ENCODE measurements at regions not wholly inside any gene's neighbourhood (a gene's known extent, or its start where the extent isn't known, plus 50 kb on each side); places are given as distances from the start of the nearest gene placed in this dataset.

DNA sequence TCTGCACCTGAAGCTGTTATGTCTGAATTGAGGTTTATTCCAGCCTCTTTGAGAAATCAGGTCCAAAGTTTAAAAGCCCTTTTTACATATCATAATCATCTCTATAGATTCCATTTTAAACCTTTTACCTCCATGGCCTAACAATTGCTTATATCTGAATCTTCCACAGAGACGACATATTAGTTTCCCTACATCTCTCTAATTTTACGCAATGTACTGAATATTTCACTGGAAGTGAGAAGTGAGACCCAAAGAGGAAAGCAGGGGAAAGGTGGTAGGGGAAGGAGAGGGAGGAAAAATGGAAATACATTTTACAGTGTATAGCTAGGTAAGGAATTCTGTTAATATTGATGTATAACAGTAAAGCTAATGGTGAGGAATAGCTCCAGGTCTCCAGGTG is 189.6 kb downstream of the MZT1 start:
- Histone ChIP-seq H3K4me3 (ENCODE audit: low read length) (no peak overlapping the region), H3K27me3 (ENCODE audit: insufficient read depth, low read length, poor library complexity, severe bottlenecking) (no peaks in the 10 kb centered on the region)

DNA sequence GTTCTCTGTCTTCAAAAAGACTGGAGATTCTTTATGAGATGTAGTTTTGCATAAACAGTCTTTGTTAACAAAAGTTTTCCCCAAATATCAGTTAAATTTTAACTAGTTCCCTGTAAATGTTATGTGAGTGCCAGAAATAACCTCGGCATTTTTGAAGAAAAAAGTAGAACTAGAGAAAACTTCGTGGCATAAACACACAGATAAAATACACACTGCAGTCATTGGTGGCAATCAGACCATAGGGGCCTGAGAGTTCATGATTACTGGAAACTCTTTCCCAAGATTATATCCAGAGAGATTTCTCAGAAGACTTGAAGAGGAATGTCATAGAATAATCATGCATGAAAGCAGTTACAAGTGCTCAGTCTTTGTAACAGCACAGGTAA is 190.0 kb downstream of the MZT1 start:
- Histone ChIP-seq H3K4me1 (ENCODE audit: insufficient read depth, low read length) (no peaks in the 10 kb centered on the region), H3K36me3 (ENCODE audit: insufficient read depth, low read length) (no peaks in the 10 kb centered on the region), H3K27ac (ENCODE audit: low read depth, low read length) (no peak overlapping the region), H3K27me3 (ENCODE audit: insufficient read depth, low read length, poor library complexity, severe bottlenecking) (no peaks in the 10 kb centered on the region), H3K4me3 (ENCODE audit: low read length) (no peak overlapping the region), H3K9me3 (ENCODE audit: low read length) (no peaks in the 10 kb centered on the region)
- no peak for DNase-seq
- Mint-ChIP-seq H3K4me1 (no peaks in the 10 kb centered on the region), H3K9me3 (peaks cover 0 to 3% (median 2%) of the 10 kb centered on the region in 5 donors), H3K27me3 (peaks cover 0 to 5% of the 10 kb centered on the region in 2 donors), H3K36me3 (no peaks in the 10 kb centered on the region), H3K4me3 (no peak overlapping the region), H3K27ac (no peak overlapping the region)
- CTCF ChIA-PET: no interaction called here
- POLR2A ChIA-PET: no interaction called here

More for the DNA sequence above, 189.6 kb downstream of the MZT1 start:
- no peak overlapping the region for H3K4me3 Mint-ChIP-seq
- H3K9me3 Mint-ChIP-seq: peaks cover 0 to 3% (median 2%) of the 10 kb centered on the region in 5 donors
- H3K9me3 ChIP-seq (ENCODE audit: low read length): no peaks in the 10 kb centered on the region
- CTCF ChIA-PET: no interaction called here
- DNase-seq: no peak
- peaks cover 0 to 5% of the 10 kb centered on the region in 2 donors for H3K27me3 Mint-ChIP-seq
- no peaks in the 10 kb centered on the region for H3K4me1 ChIP-seq (ENCODE audit: insufficient read depth, low read length)
- no peak overlapping the region for H3K27ac ChIP-seq (ENCODE audit: low read depth, low read length)
- H3K27ac Mint-ChIP-seq: no peak overlapping the region
- POLR2A ChIA-PET: no interaction called here
- no peaks in the 10 kb centered on the region for H3K36me3 Mint-ChIP-seq
- no peaks in the 10 kb centered on the region for H3K4me1 Mint-ChIP-seq
- no peaks in the 10 kb centered on the region for H3K36me3 ChIP-seq (ENCODE audit: insufficient read depth, low read length)

DNA sequence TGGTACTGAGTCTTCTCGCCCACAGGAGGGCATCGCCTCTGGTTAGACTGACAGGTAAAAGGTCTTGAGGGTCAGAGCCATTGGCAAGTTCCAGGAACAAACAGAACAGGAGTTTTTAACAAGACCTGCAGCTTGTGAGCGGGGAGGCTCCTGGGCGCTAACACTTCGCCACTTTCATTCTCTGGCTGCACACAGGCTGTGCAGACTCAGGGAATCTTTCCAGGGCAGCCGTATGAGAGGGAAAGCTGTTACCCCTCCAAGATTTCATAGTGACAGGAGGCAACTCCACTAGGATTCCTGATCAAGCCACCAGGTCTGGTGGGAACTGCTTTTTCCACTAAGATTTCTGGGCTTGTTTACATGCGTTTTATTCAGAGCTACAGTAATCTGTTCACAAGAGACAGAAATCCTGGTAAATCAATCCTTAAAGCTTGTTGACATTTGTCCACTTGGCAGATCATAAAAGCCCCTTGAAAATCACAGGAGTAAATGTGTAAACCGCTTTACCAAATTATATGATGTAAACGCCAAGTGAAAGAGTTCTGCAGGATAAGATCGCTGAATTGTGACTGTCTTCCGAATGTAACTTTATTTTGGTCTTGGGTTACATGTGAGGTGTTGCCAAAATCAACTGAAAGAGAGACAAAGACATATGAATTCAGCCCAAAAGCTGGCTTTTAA is 190.6 kb downstream of the MZT1 start:
- Histone ChIP-seq H3K9me3 (ENCODE audit: low read length) (no peaks in the 10 kb centered on the region), H3K27ac (ENCODE audit: low read depth, low read length) (no peak overlapping the region), H3K27me3 (ENCODE audit: insufficient read depth, low read length, poor library complexity, severe bottlenecking) (no peaks in the 10 kb centered on the region), H3K4me3 (ENCODE audit: low read length) (no peak overlapping the region), H3K4me1 (ENCODE audit: insufficient read depth, low read length) (no peaks in the 10 kb centered on the region), H3K36me3 (ENCODE audit: insufficient read depth, low read length) (no peaks in the 10 kb centered on the region)
- no peaks in the 10 kb centered on the region for H3K36me3 Mint-ChIP-seq
- CTCF ChIA-PET: no interaction called here
- DNase-seq: no peak
- POLR2A ChIA-PET: no interaction called here
- peaks cover 0 to 5% of the 10 kb centered on the region in 2 donors for H3K27me3 Mint-ChIP-seq
- no peak overlapping the region for H3K4me3 Mint-ChIP-seq
- H3K9me3 Mint-ChIP-seq: peaks cover 0 to 3% (median 1%) of the 10 kb centered on the region in 5 donors
- H3K27ac Mint-ChIP-seq: no peak overlapping the region
- no peaks in the 10 kb centered on the region for H3K4me1 Mint-ChIP-seq

DNA sequence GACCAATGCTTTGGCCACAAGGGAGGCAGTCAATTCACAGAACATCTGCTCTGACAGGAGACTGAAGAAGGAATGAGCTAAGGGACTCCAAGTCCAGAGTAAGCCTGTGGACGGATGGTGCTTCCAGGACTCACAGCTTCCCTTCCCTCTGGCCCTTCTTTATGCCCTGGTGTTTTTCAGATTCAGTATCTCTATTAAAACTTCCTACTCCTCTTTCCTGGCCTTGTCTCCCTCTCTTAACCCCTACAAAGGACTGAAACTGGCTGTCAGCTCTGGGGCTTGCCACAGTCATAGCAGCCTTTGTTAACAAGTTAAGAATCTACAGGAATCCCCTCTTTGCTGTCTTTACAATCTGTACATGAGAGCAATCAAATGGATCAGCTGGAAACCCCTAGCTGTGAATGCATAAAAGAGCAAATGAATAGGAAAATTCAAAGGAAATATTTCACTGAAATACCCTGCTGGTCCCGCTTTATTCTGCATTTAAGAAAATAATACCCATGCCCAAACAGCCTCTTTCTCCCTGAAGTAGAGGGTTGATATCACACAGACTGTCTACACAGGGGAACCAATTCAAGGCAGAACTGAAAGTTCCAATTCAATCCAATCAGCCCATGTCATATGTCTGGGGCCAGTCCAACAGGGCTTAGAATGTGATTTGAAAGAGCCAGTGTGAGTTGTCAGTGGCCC is 192.3 kb downstream of the MZT1 start:
- no peak overlapping the region for H3K4me3 Mint-ChIP-seq
- Histone ChIP-seq H3K4me1 (ENCODE audit: insufficient read depth, low read length) (no peaks in the 10 kb centered on the region), H3K36me3 (ENCODE audit: insufficient read depth, low read length) (no peaks in the 10 kb centered on the region), H3K27ac (ENCODE audit: low read depth, low read length) (no peak overlapping the region), H3K9me3 (ENCODE audit: low read length) (no peaks in the 10 kb centered on the region), H3K4me3 (ENCODE audit: low read length) (no peak overlapping the region), H3K27me3 (ENCODE audit: insufficient read depth, low read length, poor library complexity, severe bottlenecking) (no peaks in the 10 kb centered on the region)
- peaks cover 0 to 5% of the 10 kb centered on the region in 2 donors for H3K27me3 Mint-ChIP-seq
- DNase-seq: no peak
- ChIA-PET POLR2A (no interaction called here), CTCF (no interaction called here)
- no peak overlapping the region for H3K27ac Mint-ChIP-seq
- H3K4me1 Mint-ChIP-seq: no peaks in the 10 kb centered on the region
- no peaks in the 10 kb centered on the region for H3K36me3 Mint-ChIP-seq
- peaks cover 0 to 3% (median 0%) of the 10 kb centered on the region in 5 donors for H3K9me3 Mint-ChIP-seq

DNA sequence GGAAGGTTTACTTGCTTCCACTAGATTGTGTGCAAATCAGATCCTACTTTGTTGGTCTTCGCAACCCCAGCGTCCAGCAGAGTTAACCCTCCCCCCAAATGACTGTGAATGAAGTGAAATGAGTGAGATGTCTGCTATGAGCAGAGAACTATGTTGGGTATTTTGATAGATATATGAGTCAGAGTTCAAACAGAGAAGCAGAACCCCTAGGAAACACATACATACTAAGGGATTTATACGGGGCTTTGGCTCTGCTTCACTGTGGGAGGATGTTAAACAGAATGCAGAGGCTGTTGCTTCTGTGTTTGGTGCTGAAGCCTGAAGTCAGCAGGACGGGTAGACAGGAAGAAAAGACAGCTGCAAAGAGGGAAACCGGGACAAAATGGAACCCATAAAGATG is 197.0 kb downstream of the MZT1 start:
- Histone ChIP-seq H3K27ac (ENCODE audit: low read depth, low read length) (no peak overlapping the region), H3K4me1 (ENCODE audit: insufficient read depth, low read length) (no peaks in the 10 kb centered on the region), H3K27me3 (ENCODE audit: insufficient read depth, low read length, poor library complexity, severe bottlenecking) (no peaks in the 10 kb centered on the region), H3K4me3 (ENCODE audit: low read length) (no peak overlapping the region), H3K36me3 (ENCODE audit: insufficient read depth, low read length) (no peaks in the 10 kb centered on the region), H3K9me3 (ENCODE audit: low read length) (no peaks in the 10 kb centered on the region)
- Mint-ChIP-seq H3K27me3 (peaks cover 0 to 2% of the 10 kb centered on the region in 2 donors), H3K36me3 (no peaks in the 10 kb centered on the region), H3K4me3 (no peak overlapping the region), H3K27ac (no peak overlapping the region), H3K4me1 (no peaks in the 10 kb centered on the region), H3K9me3 (peaks cover 0 to 7% (median 2%) of the 10 kb centered on the region in 5 donors)
- no peak for DNase-seq
- CTCF ChIA-PET: no interaction called here
- POLR2A ChIA-PET: no interaction called here

DNA sequence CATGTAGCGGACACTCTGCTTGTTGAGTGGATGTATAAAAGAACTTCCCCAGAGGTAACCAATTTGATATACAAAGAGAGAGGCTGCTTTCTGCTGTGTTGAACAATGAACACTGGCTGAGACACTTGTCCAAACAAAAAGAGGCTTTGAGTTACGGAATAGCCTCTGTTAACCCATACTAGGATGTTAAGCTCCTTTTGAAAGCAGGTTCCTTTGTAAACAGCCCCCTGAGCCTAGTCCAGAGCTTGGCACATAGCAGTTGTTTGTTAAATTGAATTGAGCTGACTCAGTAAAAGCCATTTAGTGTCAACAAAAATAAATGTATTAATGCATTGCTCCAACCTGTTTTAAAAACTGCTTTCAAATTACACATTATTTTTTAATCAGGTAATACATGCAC is 200.1 kb downstream of the MZT1 start:
- CTCF ChIA-PET: no interaction called here
- Mint-ChIP-seq H3K4me1 (no peaks in the 10 kb centered on the region), H3K9me3 (peaks cover 0 to 4% (median 0%) of the 10 kb centered on the region in 5 donors), H3K27me3 (no peaks in the 10 kb centered on the region), H3K4me3 (no peak overlapping the region), H3K36me3 (no peaks in the 10 kb centered on the region), H3K27ac (no peak overlapping the region)
- Histone ChIP-seq H3K9me3 (ENCODE audit: low read length) (no peaks in the 10 kb centered on the region), H3K36me3 (ENCODE audit: insufficient read depth, low read length) (no peaks in the 10 kb centered on the region), H3K4me1 (ENCODE audit: insufficient read depth, low read length) (no peaks in the 10 kb centered on the region), H3K4me3 (ENCODE audit: low read length) (no peak overlapping the region), H3K27ac (ENCODE audit: low read depth, low read length) (no peak overlapping the region), H3K27me3 (ENCODE audit: insufficient read depth, low read length, poor library complexity, severe bottlenecking) (no peaks in the 10 kb centered on the region)
- no peak for DNase-seq
- POLR2A ChIA-PET: no interaction called here

DNA sequence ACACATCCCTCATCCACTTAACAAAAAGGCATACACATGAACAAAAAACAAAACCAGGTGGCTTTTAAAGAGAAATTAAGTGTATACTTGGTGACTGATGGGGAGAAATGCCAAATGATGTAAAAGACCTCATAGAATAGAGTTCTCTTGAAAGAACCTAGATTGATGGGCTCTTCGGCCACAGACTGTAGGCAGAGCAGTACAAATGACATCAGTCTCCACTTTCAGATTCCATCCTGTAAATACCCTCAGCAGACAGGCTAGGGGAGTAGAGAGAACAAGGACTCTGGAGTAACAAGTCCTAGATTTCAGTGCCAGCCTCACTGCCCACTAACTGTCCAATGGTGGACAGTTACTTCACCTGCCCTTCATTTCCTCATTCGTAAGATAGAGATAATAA is 203.8 kb downstream of the MZT1 start:
- Histone ChIP-seq H3K4me1 (ENCODE audit: insufficient read depth, low read length) (no peaks in the 10 kb centered on the region), H3K27ac (ENCODE audit: low read depth, low read length) (no peak overlapping the region), H3K27me3 (ENCODE audit: insufficient read depth, low read length, poor library complexity, severe bottlenecking) (no peaks in the 10 kb centered on the region), H3K36me3 (ENCODE audit: insufficient read depth, low read length) (no peaks in the 10 kb centered on the region), H3K4me3 (ENCODE audit: low read length) (no peak overlapping the region), H3K9me3 (ENCODE audit: low read length) (no peaks in the 10 kb centered on the region)
- H3K4me1 Mint-ChIP-seq: no peaks in the 10 kb centered on the region
- CTCF ChIA-PET: no interaction called here
- H3K36me3 Mint-ChIP-seq: no peaks in the 10 kb centered on the region
- H3K4me3 Mint-ChIP-seq: no peak overlapping the region
- H3K27ac Mint-ChIP-seq: no peak overlapping the region
- H3K27me3 Mint-ChIP-seq: no peaks in the 10 kb centered on the region
- H3K9me3 Mint-ChIP-seq: peaks cover 0 to 4% (median 0%) of the 10 kb centered on the region in 5 donors
- no peak for DNase-seq
- POLR2A ChIA-PET: no interaction called here

DNA sequence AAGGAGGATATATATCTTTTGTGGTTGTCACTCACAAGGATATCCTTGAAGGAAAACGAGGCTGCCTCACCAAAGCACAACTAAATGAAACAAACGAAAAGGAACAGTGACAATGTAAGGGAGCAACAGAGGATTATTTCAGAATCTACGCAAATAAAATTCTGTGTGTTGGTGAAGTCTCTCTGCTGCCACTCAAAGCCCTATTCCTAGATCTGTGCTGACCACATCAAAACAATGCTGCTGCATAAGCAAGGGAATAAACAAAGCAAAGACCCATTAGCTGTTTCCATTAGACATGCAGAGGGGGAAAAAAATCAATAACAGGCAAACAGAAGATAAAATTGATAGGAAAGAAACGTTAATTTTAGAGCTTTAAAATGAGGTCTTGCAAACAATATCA is 204.4 kb downstream of the MZT1 start:
- no peaks in the 10 kb centered on the region for H3K4me1 ChIP-seq (ENCODE audit: insufficient read depth, low read length)
- DNase-seq: no peak
- Mint-ChIP-seq H3K27ac (no peak overlapping the region), H3K9me3 (peaks cover 0 to 4% (median 0%) of the 10 kb centered on the region in 5 donors), H3K4me3 (no peak overlapping the region), H3K4me1 (no peaks in the 10 kb centered on the region), H3K36me3 (no peaks in the 10 kb centered on the region), H3K27me3 (no peaks in the 10 kb centered on the region)
- POLR2A ChIA-PET: no interaction called here
- CTCF ChIA-PET: interaction anchor here (1.4 kb wide), 1 partner anchor 13 kb away, joined by 4 read pairs; no protein-coding TSS in a partner anchor
- no peaks in the 10 kb centered on the region for H3K9me3 ChIP-seq (ENCODE audit: low read length)
- H3K27me3 ChIP-seq (ENCODE audit: insufficient read depth, low read length, poor library complexity, severe bottlenecking): no peaks in the 10 kb centered on the region
- H3K27ac ChIP-seq (ENCODE audit: low read depth, low read length): no peak overlapping the region
- no peaks in the 10 kb centered on the region for H3K36me3 ChIP-seq (ENCODE audit: insufficient read depth, low read length)
- H3K4me3 ChIP-seq (ENCODE audit: low read length): no peak overlapping the region
